ENCODE measurements at regions not wholly inside any gene's neighbourhood (a gene's known extent, or its start where the extent isn't known, plus 50 kb on each side); places are given as distances from the start of the nearest gene placed in this dataset.

DNA sequence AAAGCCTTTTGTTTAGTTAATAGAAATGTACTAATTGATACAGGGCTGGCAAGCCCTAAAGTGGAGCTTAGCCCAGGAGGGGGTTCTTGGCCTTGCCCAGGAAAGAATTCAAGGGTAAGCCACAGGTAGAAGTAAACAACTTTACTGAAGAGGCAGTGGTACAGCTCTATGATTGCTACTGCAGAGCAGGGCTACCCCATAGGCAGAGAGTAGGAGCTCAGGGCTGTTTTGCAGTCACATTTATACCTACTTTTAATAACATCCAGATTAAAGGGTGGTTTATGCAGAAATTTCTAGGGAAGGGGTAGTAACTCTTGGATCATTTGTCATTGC is 680.4 kb upstream of the GJE1 start:
- TF ChIP-seq, protein P1, sequence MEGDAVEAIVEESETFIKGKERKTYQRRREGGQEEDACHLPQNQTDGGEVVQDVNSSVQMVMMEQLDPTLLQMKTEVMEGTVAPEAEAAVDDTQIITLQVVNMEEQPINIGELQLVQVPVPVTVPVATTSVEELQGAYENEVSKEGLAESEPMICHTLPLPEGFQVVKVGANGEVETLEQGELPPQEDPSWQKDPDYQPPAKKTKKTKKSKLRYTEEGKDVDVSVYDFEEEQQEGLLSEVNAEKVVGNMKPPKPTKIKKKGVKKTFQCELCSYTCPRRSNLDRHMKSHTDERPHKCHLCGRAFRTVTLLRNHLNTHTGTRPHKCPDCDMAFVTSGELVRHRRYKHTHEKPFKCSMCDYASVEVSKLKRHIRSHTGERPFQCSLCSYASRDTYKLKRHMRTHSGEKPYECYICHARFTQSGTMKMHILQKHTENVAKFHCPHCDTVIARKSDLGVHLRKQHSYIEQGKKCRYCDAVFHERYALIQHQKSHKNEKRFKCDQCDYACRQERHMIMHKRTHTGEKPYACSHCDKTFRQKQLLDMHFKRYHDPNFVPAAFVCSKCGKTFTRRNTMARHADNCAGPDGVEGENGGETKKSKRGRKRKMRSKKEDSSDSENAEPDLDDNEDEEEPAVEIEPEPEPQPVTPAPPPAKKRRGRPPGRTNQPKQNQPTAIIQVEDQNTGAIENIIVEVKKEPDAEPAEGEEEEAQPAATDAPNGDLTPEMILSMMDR (IDR thresholded peaks at IDR 0.05; ENCODE audit: low read depth, low read length, missing control alignments), result no peak
- in situ Hi-C loops (cut with HindIII; ENCODE audit: low sequenced_read_pairs), result no loop called here
- no peak overlapping the region for H3K4me3 ChIP-seq (ENCODE audit: low read depth, low read length)
- no peak for DNase-seq (ENCODE audit: low read depth)

GRCh38 chr6:141451511-141452353 is 681.0 kb upstream of the GJE1 start:
- in situ Hi-C loops (cut with HindIII; ENCODE audit: low sequenced_read_pairs), result no loop called here
- no peak overlapping the region for H3K4me3 ChIP-seq (ENCODE audit: low read depth, low read length)
- DNase-seq (ENCODE audit: low read depth), result no peak
- TF ChIP-seq, protein P1 (IDR thresholded peaks at IDR 0.05; ENCODE audit: low read depth, low read length, missing control alignments), result no peak

DNA sequence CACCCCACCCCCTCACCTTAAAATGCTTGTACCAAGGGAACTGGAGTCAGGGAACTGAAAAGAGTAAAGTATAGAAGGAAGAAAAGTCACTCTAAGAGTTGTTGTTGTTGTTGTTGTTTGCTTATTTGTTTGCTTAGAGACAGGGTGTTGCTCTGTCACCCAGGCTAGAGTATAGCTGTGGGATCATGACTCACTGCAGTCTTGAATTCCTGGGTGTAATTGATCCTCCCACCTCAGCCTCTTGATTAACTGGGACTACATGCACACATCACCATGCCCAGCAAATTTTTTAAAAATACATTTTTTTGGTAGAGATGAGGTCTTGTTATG is 681.6 kb upstream of the GJE1 start:
- TF ChIP-seq, protein P1 (IDR thresholded peaks at IDR 0.05; ENCODE audit: low read depth, low read length, missing control alignments), result no peak
- no peak for DNase-seq (ENCODE audit: low read depth)
- in situ Hi-C loops (cut with HindIII; ENCODE audit: low sequenced_read_pairs), result no loop called here
- H3K4me3 ChIP-seq (ENCODE audit: low read depth, low read length), result no peak overlapping the region

DNA sequence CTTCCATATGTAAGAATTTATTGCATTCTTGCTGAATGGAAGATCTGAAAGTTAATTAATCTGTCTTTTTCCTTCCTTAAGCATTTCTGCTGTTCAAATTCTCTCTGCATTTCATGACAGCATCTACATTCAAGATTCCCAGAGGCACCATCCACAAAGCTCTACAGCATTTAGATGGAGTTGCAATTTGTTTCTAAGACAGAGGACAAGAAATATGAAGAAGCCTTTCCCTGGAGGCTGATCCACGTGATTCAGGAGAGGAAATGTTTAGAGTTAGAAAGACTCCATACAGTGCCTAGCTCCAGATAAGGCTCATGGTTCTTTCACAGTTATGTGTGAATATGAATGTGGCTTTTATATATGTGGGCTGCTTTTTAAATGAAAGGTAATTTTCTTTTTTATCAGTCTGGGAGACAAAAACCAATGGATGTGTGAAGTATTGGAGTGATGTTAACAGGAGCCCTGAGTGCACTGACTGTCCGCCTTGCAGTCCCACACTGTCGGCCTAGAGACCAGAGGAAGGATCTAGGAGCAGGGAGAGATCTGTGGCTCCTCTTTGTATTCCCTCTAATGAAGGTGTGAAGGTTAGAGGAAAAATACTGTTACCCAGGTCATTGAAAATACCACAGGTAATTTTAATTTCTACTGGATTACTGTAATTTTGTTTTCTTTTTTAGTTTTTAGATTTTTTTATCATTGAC is 686.6 kb upstream of the GJE1 start:
- in situ Hi-C loops (cut with HindIII; ENCODE audit: low sequenced_read_pairs), result no loop called here
- no peak for DNase-seq (ENCODE audit: low read depth)
- TF ChIP-seq, protein P1 (IDR thresholded peaks at IDR 0.05; ENCODE audit: low read depth, low read length, missing control alignments), result no peak
- H3K4me3 ChIP-seq (ENCODE audit: low read depth, low read length), result no peak overlapping the region

DNA sequence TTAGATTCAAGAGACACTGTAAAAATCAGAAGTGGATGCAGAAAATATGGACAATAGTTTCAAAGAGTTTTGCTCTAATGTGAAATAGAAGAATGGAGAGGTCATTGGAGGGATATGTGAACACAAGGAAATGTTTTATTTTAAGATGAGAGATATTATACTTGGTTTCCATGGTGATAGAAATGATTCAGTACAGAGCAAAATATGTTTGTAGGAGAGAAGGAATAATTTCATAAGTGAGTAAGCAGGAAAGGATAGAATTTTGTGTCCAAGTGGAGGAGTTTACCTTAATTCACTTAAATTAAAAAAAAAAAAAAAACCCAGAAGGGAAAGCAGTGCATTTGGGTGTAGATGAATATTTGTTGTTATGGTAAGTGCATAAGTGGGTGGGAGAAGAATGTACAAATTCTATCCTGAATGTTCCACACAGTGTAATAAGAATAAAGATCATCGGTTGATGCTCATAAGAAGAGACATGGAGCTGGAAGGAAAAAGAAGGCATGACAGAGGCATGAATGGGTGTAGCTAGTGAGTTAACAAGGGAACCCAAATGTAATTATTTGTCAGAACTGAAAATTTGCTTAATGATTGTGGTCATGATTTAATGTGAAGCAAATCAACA is 688.9 kb upstream of the GJE1 start:
- no peak for DNase-seq (ENCODE audit: low read depth)
- TF ChIP-seq, protein P1 (IDR thresholded peaks at IDR 0.05; ENCODE audit: low read depth, low read length, missing control alignments), result no peak
- H3K4me3 ChIP-seq (ENCODE audit: low read depth, low read length), result no peak overlapping the region
- in situ Hi-C loops (cut with HindIII; ENCODE audit: low sequenced_read_pairs), result no loop called here

DNA sequence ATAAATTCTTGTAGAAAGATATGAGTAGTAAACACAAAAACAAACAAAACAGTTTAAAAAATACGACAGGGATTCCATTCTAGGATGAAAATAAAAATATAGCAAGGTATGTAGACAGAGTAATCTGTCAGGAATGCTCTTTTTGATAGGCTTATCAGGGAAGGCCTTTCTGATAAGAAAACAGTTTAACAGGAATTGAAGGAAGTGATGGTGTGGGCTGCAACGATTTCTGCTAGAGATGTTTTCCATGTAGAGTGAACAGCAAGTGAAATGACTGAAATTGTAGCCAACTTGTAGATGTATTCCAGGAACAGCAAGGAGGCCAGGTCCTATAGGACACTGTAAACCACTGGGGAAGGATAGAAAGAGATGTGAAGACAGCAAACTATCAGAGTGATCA is 689.7 kb upstream of the GJE1 start:
- TF ChIP-seq, protein P1 (IDR thresholded peaks at IDR 0.05; ENCODE audit: low read depth, low read length, missing control alignments), result no peak
- H3K4me3 ChIP-seq (ENCODE audit: low read depth, low read length), result no peak overlapping the region
- DNase-seq (ENCODE audit: low read depth), result no peak
- in situ Hi-C loops (cut with HindIII; ENCODE audit: low sequenced_read_pairs), result no loop called here
